AG08395 (cell line): ENCODE measurements at regions not wholly inside any gene's neighbourhood (a gene's known extent, or its start where the extent isn't known, plus 50 kb on each side); places are given as distances from the start of the nearest gene placed in this dataset.

Source experiments
- DNase-seq: peaks from one replicate; pipeline ENCODE4 v3.0.0; 2012; ENCODE audit warnings: mixed read lengths, low spot score

- no peak for DNase-seq
Observed at GRCh38 chr10:125340903-125341302, 180.5 kb upstream of the CTBP2 start.

- DNase-seq: no peak
Observed at GRCh38 chr10:125337510-125337909, 177.1 kb upstream of the CTBP2 start.

GRCh38 chr10:125334545-125334944 lies 174.2 kb upstream of the CTBP2 start:
- DNase-seq: no peak

GRCh38 chr10:125333769-125334168 lies 173.4 kb upstream of the CTBP2 start:
- no peak for DNase-seq

- DNase-seq: no peak
Observed at GRCh38 chr10:125333209-125333591, 172.8 kb upstream of the CTBP2 start.

GRCh38 chr10:125332548-125333208 lies 172.3 kb upstream of the CTBP2 start:
- DNase-seq: no peak

GRCh38 chr10:125331056-125331455 lies 170.7 kb upstream of the CTBP2 start:
- DNase-seq: no peak

- no peak for DNase-seq
Observed at GRCh38 chr10:125329056-125329455, 168.7 kb upstream of the CTBP2 start.

- DNase-seq: no peak
Observed at GRCh38 chr10:125325326-125325725, 165.0 kb upstream of the CTBP2 start.

- no peak for DNase-seq
Observed at GRCh38 chr10:125316436-125316835, 156.1 kb upstream of the CTBP2 start.

GRCh38 chr10:125300937-125301336 lies 140.6 kb upstream of the CTBP2 start:
- DNase-seq: no peak

GRCh38 chr10:125299461-125299860 lies 139.1 kb upstream of the CTBP2 start:
- DNase-seq: no peak

- no peak for DNase-seq
Observed at GRCh38 chr10:125296598-125296997, 136.2 kb upstream of the CTBP2 start.

GRCh38 chr10:125294109-125294508 lies 133.7 kb upstream of the CTBP2 start:
- DNase-seq: no peak

GRCh38 chr10:125291836-125292235 lies 131.5 kb upstream of the CTBP2 start:
- no peak for DNase-seq

GRCh38 chr10:125289461-125289860 lies 129.1 kb upstream of the CTBP2 start:
- no peak for DNase-seq

GRCh38 chr10:125284875-125285597 lies 124.7 kb upstream of the CTBP2 start:
- no peak for DNase-seq

- DNase-seq: no peak
Observed at GRCh38 chr10:125283836-125284614, 123.7 kb upstream of the CTBP2 start.

GRCh38 chr10:125283191-125283835 lies 123.0 kb upstream of the CTBP2 start:
- no peak for DNase-seq

GRCh38 chr10:125281091-125281490 lies 120.7 kb upstream of the CTBP2 start:
- DNase-seq: no peak

- DNase-seq: no peak
Observed at GRCh38 chr10:125276133-125276532, 115.8 kb upstream of the CTBP2 start.

GRCh38 chr10:125274961-125275360 lies 114.6 kb upstream of the CTBP2 start:
- DNase-seq: no peak

GRCh38 chr10:125273023-125273422 lies 112.7 kb upstream of the CTBP2 start:
- no peak for DNase-seq
